ENCODE measurements at regions not wholly inside any gene's neighbourhood (a gene's known extent, or its start where the extent isn't known, plus 50 kb on each side); places are given as distances from the start of the nearest gene placed in this dataset.

GRCh38 chr19:31402529-31403316 lies 53.5 kb upstream of the TSHZ3 start:
- Histone ChIP-seq H3K36me3 (ENCODE audit: control insufficient read depth in 2 of 3, insufficient read depth in 3 of 3, low read length in 3 of 3) (no peaks in the 10 kb centered on the region), H3K4me1 (ENCODE audit: control insufficient read depth in 2 of 3, insufficient read depth in 2 of 3, low read depth in 1 of 3, low read length in 3 of 3) (no peaks in the 10 kb centered on the region), H3K9ac (ENCODE audit: low read length in 3 of 3) (no peak overlapping the region), H3K27ac (ENCODE audit: low read depth in 2 of 2, low read length in 2 of 2) (no peak overlapping the region), H3K4me3 (ENCODE audit: low read length in 3 of 3) (no peak overlapping the region), H3K27me3 (ENCODE audit: control insufficient read depth, insufficient read depth, low read length) (no peaks in the 10 kb centered on the region), H3K9me3 (ENCODE audit: control insufficient read depth in 2 of 3, insufficient read depth in 1 of 3, low read length in 3 of 3) (no peaks in the 10 kb centered on the region)
- FAIRE-seq (no peak), DNase-seq (no peak)
- TF ChIP-seq CTCF (IDR thresholded peaks at IDR 0.05; ENCODE audit: borderline replicate concordance, extremely low read depth, insufficient read depth) = no peak
- intact Hi-C loops (cut with DNase I) = no loop called here

- no peak overlapping the region for H3K9ac ChIP-seq (ENCODE audit: low read length in 3 of 3)
- intact Hi-C loops (cut with DNase I) = no loop called here
- H3K27ac ChIP-seq (ENCODE audit: low read depth in 2 of 2, low read length in 2 of 2) = no peak overlapping the region
- H3K36me3 ChIP-seq (ENCODE audit: control insufficient read depth in 2 of 3, insufficient read depth in 3 of 3, low read length in 3 of 3) = no peaks in the 10 kb centered on the region
- no peak for FAIRE-seq
- H3K4me1 ChIP-seq (ENCODE audit: control insufficient read depth in 2 of 3, insufficient read depth in 2 of 3, low read depth in 1 of 3, low read length in 3 of 3) = no peaks in the 10 kb centered on the region
- H3K4me3 ChIP-seq (ENCODE audit: low read length in 3 of 3) = no peak overlapping the region
- TF ChIP-seq CTCF (IDR thresholded peaks at IDR 0.05; ENCODE audit: borderline replicate concordance, extremely low read depth, insufficient read depth) = no peak
- H3K27me3 ChIP-seq (ENCODE audit: control insufficient read depth, insufficient read depth, low read length) = no peaks in the 10 kb centered on the region
- no peak for DNase-seq
- H3K9me3 ChIP-seq (ENCODE audit: control insufficient read depth in 2 of 3, insufficient read depth in 1 of 3, low read length in 3 of 3) = no peaks in the 10 kb centered on the region
Measured at GRCh38 chr19:31406106-31406505, 56.9 kb upstream of the TSHZ3 start.

- no peak overlapping the region for H3K9ac ChIP-seq (ENCODE audit: low read length in 3 of 3)
- H3K36me3 ChIP-seq (ENCODE audit: control insufficient read depth in 2 of 3, insufficient read depth in 3 of 3, low read length in 3 of 3) = no peaks in the 10 kb centered on the region
- FAIRE-seq (no peak), DNase-seq (no peak)
- H3K27ac ChIP-seq (ENCODE audit: low read depth in 2 of 2, low read length in 2 of 2) = no peak overlapping the region
- TF ChIP-seq CTCF (IDR thresholded peaks at IDR 0.05; ENCODE audit: borderline replicate concordance, extremely low read depth, insufficient read depth) = no peak
- no peaks in the 10 kb centered on the region for H3K4me1 ChIP-seq (ENCODE audit: control insufficient read depth in 2 of 3, insufficient read depth in 2 of 3, low read depth in 1 of 3, low read length in 3 of 3)
- no peaks in the 10 kb centered on the region for H3K9me3 ChIP-seq (ENCODE audit: control insufficient read depth in 2 of 3, insufficient read depth in 1 of 3, low read length in 3 of 3)
- H3K27me3 ChIP-seq (ENCODE audit: control insufficient read depth, insufficient read depth, low read length) = no peaks in the 10 kb centered on the region
- intact Hi-C loops (cut with DNase I) = no loop called here
- H3K4me3 ChIP-seq (ENCODE audit: low read length in 3 of 3) = no peak overlapping the region
Measured at GRCh38 chr19:31408460-31409124, 59.4 kb upstream of the TSHZ3 start.

All from kidney (tissue), 13 donors.